HL-60 (cell line): ENCODE measurements at regions not wholly inside any gene's neighbourhood (a gene's known extent, or its start where the extent isn't known, plus 50 kb on each side); places are given as distances from the start of the nearest gene placed in this dataset.

ENCODE experiments used
- DNase-seq, 2 experiments: peaks; one replicate each; pipeline ENCODE4 v3.0.0-alpha.2; 2010 to 2020; ENCODE audit warnings: low read depth in 1 of 2, low spot score in 1 of 2
- H3K27ac ChIP-seq: fragments of 250-450 bp; sonication (Bioruptor Pico); replicated peaks from 2 replicates; pipeline ENCODE4 v1.5.1; 2020; ENCODE audit warnings: mild to moderate bottlenecking, moderate library complexity
- H3K27me3 ChIP-seq: fragments of 250-450 bp; sonication (Bioruptor Pico); 2 replicates; pipeline ENCODE4 v1.5.1; 2021; ENCODE audit warnings: mild to moderate bottlenecking, moderate library complexity; ENCODE audit not compliant: insufficient read depth, poor library complexity, severe bottlenecking
- H3K4me3 ChIP-seq: replicated peaks from 2 replicates; pipeline ENCODE4 v1.5.1; 2011; ENCODE audit warnings: mild to moderate bottlenecking, control low read depth, low read length; ENCODE audit not compliant: insufficient read depth
- GABPA ChIP-seq: IDR thresholded peaks from 2 replicates; pipeline ENCODE4 v1.6.1; 2012; ENCODE audit warnings: low read depth
- POLR2AphosphoS5 ChIP-seq: IDR thresholded peaks from 2 replicates; pipeline ENCODE4 v1.6.1; 2012; ENCODE audit warnings: low read depth
- SPI1 ChIP-seq: IDR thresholded peaks from 2 replicates; pipeline ENCODE4 v1.6.1; 2012; ENCODE audit warnings: low read depth, mild to moderate bottlenecking, borderline replicate concordance
- TF ChIP-seq, protein P1 (sequence below): IDR thresholded peaks from 2 replicates; pipeline ENCODE4 v1.6.1; 2012; ENCODE audit warnings: low read depth; ENCODE audit not compliant: insufficient replicate concordance
- TF ChIP-seq, protein P2 (sequence below): IDR thresholded peaks from one replicate; pipeline ENCODE4 v1.5.1; 2011; ENCODE audit warnings: low read length, control low read depth, inconsistent platforms; ENCODE audit not compliant: insufficient read depth

GRCh38 chr21:20645344-20645743, 352.9 kb upstream of the NCAM2 start:
- H3K27ac ChIP-seq, result no peak overlapping the region
- DNase-seq, result no peak
- no peak for TF ChIP-seq POLR2AphosphoS5
- no peak for TF ChIP-seq GABPA
- TF ChIP-seq, protein P1, sequence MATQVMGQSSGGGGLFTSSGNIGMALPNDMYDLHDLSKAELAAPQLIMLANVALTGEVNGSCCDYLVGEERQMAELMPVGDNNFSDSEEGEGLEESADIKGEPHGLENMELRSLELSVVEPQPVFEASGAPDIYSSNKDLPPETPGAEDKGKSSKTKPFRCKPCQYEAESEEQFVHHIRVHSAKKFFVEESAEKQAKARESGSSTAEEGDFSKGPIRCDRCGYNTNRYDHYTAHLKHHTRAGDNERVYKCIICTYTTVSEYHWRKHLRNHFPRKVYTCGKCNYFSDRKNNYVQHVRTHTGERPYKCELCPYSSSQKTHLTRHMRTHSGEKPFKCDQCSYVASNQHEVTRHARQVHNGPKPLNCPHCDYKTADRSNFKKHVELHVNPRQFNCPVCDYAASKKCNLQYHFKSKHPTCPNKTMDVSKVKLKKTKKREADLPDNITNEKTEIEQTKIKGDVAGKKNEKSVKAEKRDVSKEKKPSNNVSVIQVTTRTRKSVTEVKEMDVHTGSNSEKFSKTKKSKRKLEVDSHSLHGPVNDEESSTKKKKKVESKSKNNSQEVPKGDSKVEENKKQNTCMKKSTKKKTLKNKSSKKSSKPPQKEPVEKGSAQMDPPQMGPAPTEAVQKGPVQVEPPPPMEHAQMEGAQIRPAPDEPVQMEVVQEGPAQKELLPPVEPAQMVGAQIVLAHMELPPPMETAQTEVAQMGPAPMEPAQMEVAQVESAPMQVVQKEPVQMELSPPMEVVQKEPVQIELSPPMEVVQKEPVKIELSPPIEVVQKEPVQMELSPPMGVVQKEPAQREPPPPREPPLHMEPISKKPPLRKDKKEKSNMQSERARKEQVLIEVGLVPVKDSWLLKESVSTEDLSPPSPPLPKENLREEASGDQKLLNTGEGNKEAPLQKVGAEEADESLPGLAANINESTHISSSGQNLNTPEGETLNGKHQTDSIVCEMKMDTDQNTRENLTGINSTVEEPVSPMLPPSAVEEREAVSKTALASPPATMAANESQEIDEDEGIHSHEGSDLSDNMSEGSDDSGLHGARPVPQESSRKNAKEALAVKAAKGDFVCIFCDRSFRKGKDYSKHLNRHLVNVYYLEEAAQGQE, result no peak
- TF ChIP-seq, protein P2, sequence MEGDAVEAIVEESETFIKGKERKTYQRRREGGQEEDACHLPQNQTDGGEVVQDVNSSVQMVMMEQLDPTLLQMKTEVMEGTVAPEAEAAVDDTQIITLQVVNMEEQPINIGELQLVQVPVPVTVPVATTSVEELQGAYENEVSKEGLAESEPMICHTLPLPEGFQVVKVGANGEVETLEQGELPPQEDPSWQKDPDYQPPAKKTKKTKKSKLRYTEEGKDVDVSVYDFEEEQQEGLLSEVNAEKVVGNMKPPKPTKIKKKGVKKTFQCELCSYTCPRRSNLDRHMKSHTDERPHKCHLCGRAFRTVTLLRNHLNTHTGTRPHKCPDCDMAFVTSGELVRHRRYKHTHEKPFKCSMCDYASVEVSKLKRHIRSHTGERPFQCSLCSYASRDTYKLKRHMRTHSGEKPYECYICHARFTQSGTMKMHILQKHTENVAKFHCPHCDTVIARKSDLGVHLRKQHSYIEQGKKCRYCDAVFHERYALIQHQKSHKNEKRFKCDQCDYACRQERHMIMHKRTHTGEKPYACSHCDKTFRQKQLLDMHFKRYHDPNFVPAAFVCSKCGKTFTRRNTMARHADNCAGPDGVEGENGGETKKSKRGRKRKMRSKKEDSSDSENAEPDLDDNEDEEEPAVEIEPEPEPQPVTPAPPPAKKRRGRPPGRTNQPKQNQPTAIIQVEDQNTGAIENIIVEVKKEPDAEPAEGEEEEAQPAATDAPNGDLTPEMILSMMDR, result no peak
- TF ChIP-seq SPI1, result no peak
- H3K4me3 ChIP-seq, result no peak overlapping the region
- H3K27me3 ChIP-seq, result no peaks in the 10 kb centered on the region

- Histone ChIP-seq H3K27me3 (no peaks in the 10 kb centered on the region), H3K27ac (no peak overlapping the region), H3K4me3 (no peak overlapping the region)
- TF ChIP-seq SPI1 (no peak), GABPA (no peak), POLR2AphosphoS5 (no peak)
- TF ChIP-seq, protein P1, result no peak
- TF ChIP-seq, protein P2, result no peak
- no peak for DNase-seq
These were observed 351.6 kb upstream of the NCAM2 start for GRCh38 chr21:20646431-20647165.

DNA sequence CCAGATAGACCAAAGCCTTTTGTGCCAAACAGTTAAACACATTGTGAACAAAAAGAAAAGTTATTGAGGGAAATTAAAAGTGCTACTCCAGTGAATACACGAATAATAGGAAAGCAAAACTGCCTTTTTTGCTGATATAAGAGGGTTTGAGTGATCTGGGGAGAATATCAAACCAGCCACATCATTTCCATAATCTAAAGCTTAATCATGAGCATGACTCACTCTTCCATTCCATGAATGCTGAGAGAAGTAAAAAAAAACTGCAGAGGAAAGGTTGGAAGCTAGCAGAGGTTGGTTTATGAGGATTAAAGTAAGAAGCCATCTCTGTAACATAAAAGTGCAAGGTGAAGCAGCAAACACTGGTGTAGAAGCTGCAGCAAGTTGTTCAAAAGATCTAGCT, 350.6 kb upstream of the NCAM2 start:
- no peak for DNase-seq
- H3K27ac ChIP-seq, result no peak overlapping the region
- no peak overlapping the region for H3K4me3 ChIP-seq
- no peaks in the 10 kb centered on the region for H3K27me3 ChIP-seq
- TF ChIP-seq SPI1, result no peak
- TF ChIP-seq, protein P2, result no peak
- no peak for TF ChIP-seq GABPA
- TF ChIP-seq, protein P1, result no peak
- TF ChIP-seq POLR2AphosphoS5, result no peak
